Mesendoderm (in vitro differentiated cells): ENCODE measurements at regions not wholly inside any gene's neighbourhood (a gene's known extent, or its start where the extent isn't known, plus 50 kb on each side); places are given as distances from the start of the nearest gene placed in this dataset.

ENCODE experiments used
- DNase-seq: peaks from one replicate; pipeline ENCODE4 v3.0.0; 2013
- H2AK5ac ChIP-seq: 2 replicates; pipeline ENCODE4 v1.6.1; 2013; ENCODE audit warnings: low read length, inconsistent platforms
- H2BK120ac ChIP-seq: 2 replicates; pipeline ENCODE4 v1.6.1; 2013; ENCODE audit warnings: low read depth, mild to moderate bottlenecking, low read length, moderate library complexity, mixed read lengths
- H2BK15ac ChIP-seq: replicated peaks from 2 replicates; pipeline ENCODE4 v1.6.1; 2013; ENCODE audit warnings: low read depth, mild to moderate bottlenecking, moderate library complexity
- H2BK5ac ChIP-seq: 2 replicates; pipeline ENCODE4 v1.6.1; 2013; ENCODE audit warnings: low read length, inconsistent platforms
- H3K18ac ChIP-seq: 2 replicates; pipeline ENCODE4 v1.6.1; 2013; ENCODE audit warnings: mild to moderate bottlenecking, low read length, mixed read lengths
- H3K23ac ChIP-seq: one replicate; pipeline ENCODE4 v1.6.1; 2013; ENCODE audit warnings: low read length
- H3K27ac ChIP-seq: 2 replicates; pipeline ENCODE4 v1.5.1; 2013; ENCODE audit warnings: low read depth, mild to moderate bottlenecking, inconsistent platforms, low read length, moderate library complexity
- H3K27me3 ChIP-seq: 2 replicates; pipeline ENCODE4 v1.6.1; 2013; ENCODE audit warnings: low read length, control low read depth, mild to moderate bottlenecking, inconsistent platforms; ENCODE audit not compliant: insufficient read depth, poor library complexity
- H3K36me3 ChIP-seq: 2 replicates; pipeline ENCODE4 v1.6.1; 2013; ENCODE audit warnings: low read length, inconsistent platforms; ENCODE audit not compliant: control insufficient read depth, insufficient read depth
- H3K4ac ChIP-seq: one replicate; pipeline ENCODE4 v1.6.1; 2013; ENCODE audit warnings: low read depth, mild to moderate bottlenecking, low read length, moderate library complexity
- H3K4me1 ChIP-seq: 2 replicates; pipeline ENCODE4 v1.6.1; 2013; ENCODE audit warnings: low read depth, low read length, inconsistent platforms; ENCODE audit not compliant: control insufficient read depth
- H3K4me2 ChIP-seq: 2 replicates; pipeline ENCODE4 v1.6.1; 2013; ENCODE audit warnings: low read length
- H3K4me3 ChIP-seq: 2 replicates; pipeline ENCODE4 v1.5.1; 2013; ENCODE audit warnings: mild to moderate bottlenecking, low read length
- H3K56ac ChIP-seq: one replicate; pipeline ENCODE4 v1.6.1; 2013; ENCODE audit warnings: low read length
- H3K79me1 ChIP-seq: 2 replicates; pipeline ENCODE4 v1.6.1; 2013; ENCODE audit warnings: low read length, inconsistent platforms
- H3K79me2 ChIP-seq: 2 replicates; pipeline ENCODE4 v1.6.1; 2013; ENCODE audit warnings: mild to moderate bottlenecking, low read length; ENCODE audit not compliant: control insufficient read depth, insufficient read depth
- H3K9ac ChIP-seq: 2 replicates; pipeline ENCODE4 v1.6.1; 2013; ENCODE audit warnings: low read length, inconsistent platforms
- H4K5ac ChIP-seq: one replicate; pipeline ENCODE4 v1.6.1; 2013; ENCODE audit warnings: low read length
- H4K8ac ChIP-seq: one replicate; pipeline ENCODE4 v1.6.1; 2013; ENCODE audit warnings: low read depth, mild to moderate bottlenecking, control low read depth, low read length, moderate library complexity
- WGBS: extraction: QIAGEN DNeasy Blood & Tissue Kit; methylation state at CpG from one replicate; pipeline ENCODE4 v1.1.7; 2013; ENCODE audit warnings: low lambda C conversion rate, missing lambda C conversion rate; ENCODE audit not compliant: insufficient coverage; ENCODE audit errors: extremely low coverage; 5-methylcytosine and 5-hydroxymethylcytosine counted together

DNA sequence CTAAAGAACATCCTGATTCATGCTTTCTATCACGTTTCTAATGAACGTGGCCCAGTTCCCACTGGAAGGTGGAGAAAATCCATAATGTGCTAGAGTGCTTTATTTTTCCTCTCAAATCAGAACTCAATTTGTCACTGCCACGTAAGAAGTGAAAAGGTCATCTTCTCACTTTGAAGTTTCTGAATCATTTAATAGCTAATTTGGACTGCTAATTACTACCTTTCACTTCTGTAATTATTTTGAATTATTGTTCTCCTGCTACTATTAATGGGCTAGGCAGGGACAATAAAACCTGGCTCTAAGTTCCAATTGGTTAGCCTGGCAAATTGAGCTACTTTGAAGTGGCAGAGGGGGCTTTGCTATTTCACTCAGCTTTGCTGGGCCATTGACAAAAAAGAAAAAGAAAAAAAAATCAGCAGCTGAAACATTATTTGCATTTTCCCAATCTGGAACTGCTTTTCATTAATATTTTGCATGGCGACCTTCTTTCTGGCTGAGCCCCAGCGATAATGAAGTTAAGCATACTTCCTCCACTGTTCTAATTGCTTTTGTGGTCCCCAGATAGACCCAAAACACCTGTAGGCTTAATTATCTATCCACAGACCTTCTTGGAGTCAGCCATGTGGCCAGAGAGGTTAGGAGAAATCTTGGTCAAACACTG is 264.2 kb downstream of the SEC23IP start:
- Histone ChIP-seq H3K23ac (no peak overlapping the region), H4K5ac (no peak overlapping the region), H4K8ac (no peak overlapping the region), H2AK5ac (no peak overlapping the region), H2BK15ac (no peak overlapping the region), H3K27me3 (no peaks in the 10 kb centered on the region), H2BK120ac (no peak overlapping the region), H3K56ac (no peak overlapping the region), H3K4ac (no peak overlapping the region), H3K4me3 (no peak overlapping the region), H3K9ac (no peak overlapping the region), H3K4me2 (no peak overlapping the region), H3K79me1 (no peaks in the 10 kb centered on the region), H2BK5ac (no peak overlapping the region), H3K27ac (no peak overlapping the region), H3K4me1 (no peaks in the 10 kb centered on the region), H3K79me2 (no peaks in the 10 kb centered on the region), H3K36me3 (no peaks in the 10 kb centered on the region), H3K18ac (no peak overlapping the region)
- WGBS, result no CpG with 5 or more reads among the region's 5 CpGs
- DNase-seq, result no peak

DNA sequence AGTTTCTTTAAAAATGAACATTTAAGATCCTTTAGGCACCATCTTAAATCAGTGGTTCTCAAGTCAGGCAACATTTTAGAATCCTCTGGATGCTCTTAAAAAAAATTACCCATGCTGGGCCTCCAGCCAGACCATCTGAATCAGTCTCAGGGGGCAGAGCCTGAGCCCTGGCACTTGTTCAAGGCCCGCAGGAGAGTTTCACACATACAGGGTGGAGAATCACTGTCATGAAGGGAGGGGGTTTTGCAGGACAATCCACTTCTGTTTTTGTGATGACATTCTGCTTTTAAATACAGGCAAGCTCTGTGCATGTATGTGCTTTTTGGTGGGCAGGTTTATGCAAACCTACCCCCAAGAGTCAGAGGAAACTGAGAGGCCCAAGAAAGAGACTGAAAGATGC is 268.6 kb downstream of the SEC23IP start:
- H3K27me3 ChIP-seq, result no peaks in the 10 kb centered on the region
- no CpG with 5 or more reads among the region's 1 CpG for WGBS
- H3K4ac ChIP-seq, result no peak overlapping the region
- H4K8ac ChIP-seq, result no peak overlapping the region
- no peaks in the 10 kb centered on the region for H3K79me1 ChIP-seq
- H3K9ac ChIP-seq, result no peak overlapping the region
- H2BK15ac ChIP-seq, result no peak overlapping the region
- H2BK120ac ChIP-seq, result no peak overlapping the region
- no peaks in the 10 kb centered on the region for H3K79me2 ChIP-seq
- no peaks in the 10 kb centered on the region for H3K36me3 ChIP-seq
- no peak overlapping the region for H4K5ac ChIP-seq
- H3K56ac ChIP-seq, result no peak overlapping the region
- H2BK5ac ChIP-seq, result no peak overlapping the region
- H3K18ac ChIP-seq, result no peak overlapping the region
- H3K4me1 ChIP-seq, result no peaks in the 10 kb centered on the region
- H3K23ac ChIP-seq, result no peak overlapping the region
- H3K27ac ChIP-seq, result no peak overlapping the region
- H2AK5ac ChIP-seq, result no peak overlapping the region
- H3K4me3 ChIP-seq, result no peak overlapping the region
- no peak overlapping the region for H3K4me2 ChIP-seq
- DNase-seq, result no peak

DNA sequence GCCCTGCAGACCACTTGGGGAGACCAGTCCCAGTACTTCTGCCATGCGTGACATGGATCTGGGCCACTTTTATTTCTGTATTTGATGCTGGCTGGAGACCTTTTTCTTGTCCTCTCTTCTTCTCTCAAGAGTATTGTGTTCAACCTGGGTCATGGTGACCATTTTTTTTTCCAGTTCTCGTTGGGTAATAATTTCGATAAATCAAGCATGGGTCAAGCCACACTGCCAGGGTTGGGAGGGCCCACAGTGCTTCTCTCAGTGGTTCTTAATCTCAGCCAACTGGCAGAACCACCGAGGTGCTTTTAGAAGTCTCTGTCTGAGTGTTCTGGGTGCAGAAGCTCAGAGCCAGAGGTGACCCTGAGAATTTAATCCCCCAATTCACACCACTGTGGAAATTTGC is 269.9 kb downstream of the SEC23IP start:
- Histone ChIP-seq H3K36me3 (no peaks in the 10 kb centered on the region), H3K79me1 (no peaks in the 10 kb centered on the region), H3K23ac (no peak overlapping the region), H2AK5ac (no peak overlapping the region), H3K27ac (no peak overlapping the region), H3K9ac (no peak overlapping the region), H3K27me3 (no peaks in the 10 kb centered on the region), H3K4me3 (no peak overlapping the region), H3K4me1 (no peaks in the 10 kb centered on the region), H3K18ac (no peak overlapping the region), H4K8ac (no peak overlapping the region), H3K79me2 (no peaks in the 10 kb centered on the region), H3K4me2 (no peak overlapping the region), H2BK5ac (no peak overlapping the region), H3K4ac (no peak overlapping the region), H3K56ac (no peak overlapping the region), H2BK15ac (no peak overlapping the region), H2BK120ac (no peak overlapping the region), H4K5ac (no peak overlapping the region)
- WGBS, result no CpG with 5 or more reads among the region's 4 CpGs
- no peak for DNase-seq

DNA sequence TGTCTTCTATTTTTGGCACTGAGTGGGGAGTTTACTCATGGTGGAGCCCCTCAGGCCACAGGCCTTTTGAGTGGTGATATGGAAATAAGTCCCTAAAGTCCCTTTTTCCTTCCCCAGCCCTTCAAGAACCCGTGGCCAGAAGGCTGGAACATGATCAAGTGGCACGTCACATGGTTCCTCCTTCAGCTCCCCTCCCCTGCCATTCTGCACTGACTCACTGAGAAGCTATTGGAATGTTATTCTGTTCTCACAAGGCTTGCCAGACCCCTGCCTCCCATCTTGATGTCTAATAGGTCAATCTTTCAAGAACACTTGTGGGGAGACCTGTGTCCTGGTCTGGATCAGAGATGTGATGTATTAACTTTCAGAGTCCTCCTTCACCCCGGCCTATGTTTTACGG is 279.8 kb downstream of the SEC23IP start:
- DNase-seq, result peak; percentile 69
- H2BK120ac ChIP-seq, result no peak overlapping the region
- H3K4me2 ChIP-seq, result no peak overlapping the region
- H3K27ac ChIP-seq, result no peak overlapping the region
- no CpG with 5 or more reads among the region's 4 CpGs for WGBS
- no peak overlapping the region for H4K5ac ChIP-seq
- no peak overlapping the region for H3K23ac ChIP-seq
- H3K56ac ChIP-seq, result no peak overlapping the region
- H2BK15ac ChIP-seq, result no peak overlapping the region
- H3K18ac ChIP-seq, result no peak overlapping the region
- no peaks in the 10 kb centered on the region for H3K79me2 ChIP-seq
- no peak overlapping the region for H3K4ac ChIP-seq
- no peaks in the 10 kb centered on the region for H3K27me3 ChIP-seq
- no peaks in the 10 kb centered on the region for H3K79me1 ChIP-seq
- H2AK5ac ChIP-seq, result no peak overlapping the region
- H4K8ac ChIP-seq, result no peak overlapping the region
- no peak overlapping the region for H2BK5ac ChIP-seq
- H3K4me1 ChIP-seq, result no peaks in the 10 kb centered on the region
- H3K36me3 ChIP-seq, result no peaks in the 10 kb centered on the region
- H3K4me3 ChIP-seq, result no peak overlapping the region
- H3K9ac ChIP-seq, result no peak overlapping the region

DNA sequence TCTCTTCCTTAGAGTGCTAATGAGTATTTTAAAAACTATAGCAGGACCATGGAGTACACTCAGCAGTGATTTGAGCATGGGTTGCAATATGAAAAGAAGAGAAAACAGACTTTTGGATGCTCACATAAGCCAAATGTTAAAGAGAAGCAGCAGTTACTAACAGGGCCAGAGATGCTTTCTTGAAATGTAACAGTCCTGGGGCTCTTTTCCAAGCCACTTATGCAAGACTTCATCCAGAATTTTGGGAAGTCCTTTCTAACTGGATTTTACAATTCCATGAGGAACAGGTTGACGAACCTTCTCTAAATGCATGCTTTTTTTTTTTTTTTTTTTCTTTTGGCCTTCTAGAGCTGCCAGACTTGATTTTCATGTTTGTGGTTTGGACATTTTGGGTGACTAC is 282.0 kb downstream of the SEC23IP start:
- Histone ChIP-seq H2BK5ac (no peak overlapping the region), H2BK120ac (no peak overlapping the region), H3K23ac (no peak overlapping the region), H3K27me3 (no peaks in the 10 kb centered on the region), H3K4me1 (no peaks in the 10 kb centered on the region), H3K4me2 (no peak overlapping the region), H3K79me1 (no peaks in the 10 kb centered on the region), H3K18ac (no peak overlapping the region), H3K9ac (no peak overlapping the region), H3K4me3 (no peak overlapping the region), H3K79me2 (no peaks in the 10 kb centered on the region), H2AK5ac (no peak overlapping the region), H4K5ac (no peak overlapping the region), H3K27ac (no peak overlapping the region), H4K8ac (no peak overlapping the region), H3K4ac (no peak overlapping the region), H3K36me3 (no peaks in the 10 kb centered on the region), H3K56ac (no peak overlapping the region), H2BK15ac (no peak overlapping the region)
- no CpG with 5 or more reads among the region's 1 CpG for WGBS
- no peak for DNase-seq

DNA sequence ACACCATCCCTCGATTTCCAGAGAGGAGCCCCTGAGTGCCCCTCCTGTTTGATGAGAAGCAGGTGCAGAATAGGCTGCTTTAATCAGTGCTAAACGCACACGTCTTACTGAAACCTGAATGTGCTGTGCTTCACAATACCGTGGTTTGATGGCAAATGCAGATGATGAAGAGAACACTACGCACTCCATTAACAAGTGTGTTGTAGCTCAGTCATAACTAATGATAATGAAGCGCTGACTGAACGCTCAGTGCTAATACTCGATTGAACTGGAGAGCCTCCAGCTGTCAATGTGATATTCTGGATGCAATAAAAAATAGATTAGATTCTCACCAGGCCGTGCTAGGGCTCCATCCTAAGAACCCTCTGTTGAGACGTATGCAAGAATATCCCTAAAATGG is 279.7 kb upstream of the PLPP4 start:
- Histone ChIP-seq H3K9ac (no peak overlapping the region), H2BK15ac (no peak overlapping the region), H3K56ac (no peak overlapping the region), H3K79me2 (no peaks in the 10 kb centered on the region), H2AK5ac (no peak overlapping the region), H3K79me1 (no peaks in the 10 kb centered on the region), H3K27me3 (no peaks in the 10 kb centered on the region), H3K23ac (no peak overlapping the region), H2BK5ac (no peak overlapping the region), H4K8ac (no peak overlapping the region), H3K4me3 (no peak overlapping the region), H2BK120ac (no peak overlapping the region), H3K36me3 (no peaks in the 10 kb centered on the region), H4K5ac (no peak overlapping the region), H3K4me2 (no peak overlapping the region), H3K27ac (no peak overlapping the region), H3K18ac (no peak overlapping the region), H3K4me1 (no peaks in the 10 kb centered on the region), H3K4ac (no peak overlapping the region)
- no CpG with 5 or more reads among the region's 10 CpGs for WGBS
- no peak for DNase-seq
